ENCODE measurements at regions not wholly inside any gene's neighbourhood (a gene's known extent, or its start where the extent isn't known, plus 50 kb on each side); places are given as distances from the start of the nearest gene placed in this dataset.

DNA sequence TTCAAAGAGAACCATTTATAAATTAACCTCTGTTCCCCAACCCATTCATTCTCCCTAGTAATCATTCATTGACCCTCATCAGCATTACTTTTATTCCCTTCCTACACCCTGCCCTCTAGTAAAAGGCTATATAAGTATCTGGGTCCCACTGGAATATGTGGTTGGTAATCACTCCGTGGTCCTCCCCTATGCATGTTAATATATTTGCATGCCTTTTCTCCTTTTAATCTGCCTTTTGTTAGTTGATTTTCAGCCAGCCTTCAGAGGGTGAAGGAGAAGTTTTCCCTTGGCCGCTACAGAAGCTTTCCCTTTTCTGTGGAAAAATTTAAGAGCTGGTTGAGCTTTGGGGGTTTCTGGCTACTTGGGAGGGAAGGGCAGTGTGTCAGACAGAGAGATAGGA, 585.6 kb downstream of the UTRN start:
- H4K91ac ChIP-seq (ENCODE audit: insufficient read length, low read depth, low read length): no peak overlapping the region
- no peaks in the 10 kb centered on the region for H4K20me1 ChIP-seq (ENCODE audit: control insufficient read depth, insufficient read depth, insufficient read length)
- H3K56ac ChIP-seq (ENCODE audit: insufficient read length, low read depth, low read length): no peak overlapping the region
- H2BK15ac ChIP-seq (ENCODE audit: low read depth, low read length): no peak overlapping the region
- Mint-ChIP-seq H3K4me3 (no peak overlapping the region), H3K36me3 (ENCODE audit: insufficient read depth in 1 of 3, low read depth in 3 of 3) (peaks cover 13 to 39% (median 22%) of the 10 kb centered on the region in 3 experiments), H3K4me1 (peaks cover 41 to 43% of the 10 kb centered on the region in 2 experiments), H3K27me3 (ENCODE audit: low read depth) (no peaks in the 10 kb centered on the region), H3K27ac (peak overlapping the region; percentile 77 to 90 (median 85)), H3K9me3 (peaks cover 17 to 25% of the 10 kb centered on the region in 2 experiments)
- no peak overlapping the region for H2AK5ac ChIP-seq (ENCODE audit: insufficient read length, low read length)
- H3K79me1 ChIP-seq (ENCODE audit: insufficient read depth, low read depth, low read length, poor library complexity, severe bottlenecking): no peaks in the 10 kb centered on the region
- no peak overlapping the region for H3K18ac ChIP-seq (ENCODE audit: insufficient read length, low read depth, low read length)
- H3K27me3 ChIP-seq (ENCODE audit: insufficient read depth, low read length): no peaks in the 10 kb centered on the region
- H3T11ph ChIP-seq (ENCODE audit: low read length): no peak overlapping the region
- no peak overlapping the region for H2BK5ac ChIP-seq (ENCODE audit: insufficient read length, low read length)
- H3K14ac ChIP-seq (ENCODE audit: insufficient read depth, low read length): no peak overlapping the region; the same call in 1 of the 2 replicates
- TF ChIP-seq CTCF (conservative IDR thresholded peaks at IDR 0.05): no peak
- no CpG with 5 or more reads among the region's 2 CpGs for WGBS (ENCODE audit: extremely low coverage, insufficient read length, low lambda C conversion rate)
- H2AFZ ChIP-seq (ENCODE audit: low read length): peak overlapping the region; percentile 73
- peak overlapping the region; percentile 54 for H3K27ac ChIP-seq (ENCODE audit: insufficient read length, low read depth, low read length)
- DNase-seq: no peak
- H3K79me2 ChIP-seq (ENCODE audit: insufficient read depth, low read length): no peaks in the 10 kb centered on the region
- peaks cover 8% of the 10 kb centered on the region for H3K9me3 ChIP-seq (ENCODE audit: control insufficient read depth, low read depth, low read length)
- no peak overlapping the region for H3K4me2 ChIP-seq (ENCODE audit: insufficient read depth, insufficient read length, low read length)
- peaks cover 2% of the 10 kb centered on the region; the same call in 1 of the 2 replicates for H3K4me1 ChIP-seq (ENCODE audit: insufficient read depth, low read length)
- no peak overlapping the region for H3K23ac ChIP-seq (ENCODE audit: insufficient read length, low read depth, low read length)
- no peak overlapping the region for H3K4ac ChIP-seq (ENCODE audit: low read depth, low read length)
- H2BK120ac ChIP-seq (ENCODE audit: low read depth, low read length, poor library complexity, severe bottlenecking): no peak overlapping the region
- H2BK20ac ChIP-seq (ENCODE audit: low read depth, low read length, poor library complexity, severe bottlenecking): no peak overlapping the region
- H4K5ac ChIP-seq (ENCODE audit: insufficient read length, low read depth, low read length): no peak overlapping the region
- H4K8ac ChIP-seq (replicated peaks; ENCODE audit: insufficient read length, low read depth, low read length): no peak overlapping the region
- H3K23me2 ChIP-seq (ENCODE audit: insufficient read length, low read depth, low read length, poor library complexity, severe bottlenecking): no peaks in the 10 kb centered on the region
- no peak overlapping the region for H2BK12ac ChIP-seq (ENCODE audit: insufficient read length, low read depth, low read length)
- no peak overlapping the region for H3K9ac ChIP-seq (ENCODE audit: extremely low read depth, insufficient read length, low read length)

Measured in H9 (cell line).